SK-N-SH (cell line): ENCODE measurements at regions not wholly inside any gene's neighbourhood (a gene's known extent, or its start where the extent isn't known, plus 50 kb on each side); places are given as distances from the start of the nearest gene placed in this dataset.

ENCODE experiments used
- CTCF ChIA-PET: fragments of 300-600, 350-600 bp; formaldehyde crosslinking; extraction: SDS; loops from one replicate; lab custom pipeline; 2021; lab: Yijun Ruan, JAX
- POLR2A ChIA-PET: fragments of 350-600 bp; sonication (Branson Sonifier 250); formaldehyde crosslinking; extraction: SDS; loops from one replicate; lab custom pipeline; 2020; ENCODE audit warnings: antibody characterized with exemption, inconsistent platforms; lab: Yijun Ruan, JAX
- DNase-seq: peaks from one replicate; pipeline ENCODE4 v3.0.0; 2012
- H2AFZ ChIP-seq: fragments of 200-600 bp; sonication (generic); 2 replicates; pipeline ENCODE4 v1.8.1; 2016; ENCODE audit warnings: antibody characterized with exemption, mild to moderate bottlenecking, low read depth
- H3F3A ChIP-seq: fragments of 200-600 bp; sonication (generic); replicated peaks from 2 replicates; pipeline ENCODE3; 2016; ENCODE audit warnings: antibody characterized with exemption, mild to moderate bottlenecking; ENCODE audit not compliant: insufficient read depth
- H3K27ac ChIP-seq, 2 experiments: fragments of 200-500 bp in 1 of 2; fragments of 200-600 bp in 1 of 2; sonication (Bioruptor generic) in 1 of 2; sonication (generic), shearing (Covaris generic) in 1 of 2; 2 replicates each; pipeline versions ENCODE4 v1.5.1 to v1.6.1; 2014 to 2016; ENCODE audit warnings: low read depth in 2 of 2, inconsistent platforms in 1 of 2, low read length in 1 of 2, mild to moderate bottlenecking in 1 of 2, mixed read lengths in 1 of 2
- H3K27me3 ChIP-seq: fragments of 200-600 bp; sonication (generic), shearing (Covaris generic); 2 replicates; pipeline ENCODE4 v1.6.1; 2016; ENCODE audit warnings: mixed run types; ENCODE audit not compliant: insufficient read depth
- H3K36me3 ChIP-seq, 2 experiments: fragments of 200-500 bp in 1 of 2; fragments of 200-600 bp in 1 of 2; sonication (Bioruptor generic) in 1 of 2; sonication (generic) in 1 of 2; replicated peaks in 1 of 2; 2 replicates each; pipeline versions ENCODE3 to v1.5.1; 2014 to 2016; ENCODE audit warnings: low read length in 1 of 2, mild to moderate bottlenecking in 1 of 2; ENCODE audit not compliant: insufficient read depth in 2 of 2, control insufficient read depth in 1 of 2
- H3K4me1 ChIP-seq, 2 experiments: fragments of 200-500 bp in 1 of 2; fragments of 200-600 bp in 1 of 2; sonication (Bioruptor generic) in 1 of 2; sonication (generic), shearing (Covaris generic) in 1 of 2; 2 replicates each; pipeline versions ENCODE4 v1.5.1 to v1.6.1; 2014 to 2016; ENCODE audit warnings: low read depth in 1 of 2, low read length in 1 of 2, mixed run types in 1 of 2; ENCODE audit not compliant: insufficient read depth in 2 of 2, control insufficient read depth in 1 of 2
- H3K4me2 ChIP-seq: fragments of 200-600 bp; sonication (generic), shearing (Covaris generic); 2 replicates; pipeline ENCODE4 v1.6.1; 2017; ENCODE audit warnings: mixed run types
- H3K4me3 ChIP-seq, 2 experiments: fragments of 200-500 bp in 1 of 2; fragments of 200-600 bp in 1 of 2; sonication (Bioruptor generic) in 1 of 2; sonication (generic), shearing (Covaris generic) in 1 of 2; 2 replicates each; pipeline versions ENCODE4 v1.5.1 to v1.8.1; 2014 to 2016; ENCODE audit warnings: low read depth in 2 of 2, inconsistent platforms in 1 of 2, low read length in 1 of 2, mild to moderate bottlenecking in 1 of 2, mixed read lengths in 1 of 2, moderate library complexity in 1 of 2
- H3K79me2 ChIP-seq: fragments of 200-600 bp; sonication (generic); 2 replicates; pipeline ENCODE4 v1.8.1; 2017; ENCODE audit warnings: mild to moderate bottlenecking; ENCODE audit not compliant: insufficient read depth
- H3K9ac ChIP-seq: fragments of 200-600 bp; sonication (generic); 2 replicates; pipeline ENCODE4 v1.6.1; 2017; ENCODE audit warnings: mixed run types
- H3K9me2 ChIP-seq: fragments of 200-600 bp; sonication (generic); 2 replicates; pipeline ENCODE4 v1.6.1; 2017; ENCODE audit warnings: mixed run types
- H3K9me3 ChIP-seq: fragments of 200-600 bp; sonication (generic); 2 replicates; pipeline ENCODE4 v1.6.1; 2017; ENCODE audit warnings: mixed run types, mild to moderate bottlenecking, moderate library complexity
- H4K20me1 ChIP-seq: fragments of 200-600 bp; sonication (generic); 2 replicates; pipeline ENCODE4 v1.6.1; 2017; ENCODE audit warnings: mild to moderate bottlenecking, mixed run types; ENCODE audit not compliant: insufficient read depth
- ELF1 ChIP-seq: IDR thresholded peaks from 2 replicates; pipeline ENCODE4 v1.4.0; 2012
- GATA2 ChIP-seq: sonication (generic); formaldehyde crosslinking; IDR thresholded peaks from 2 replicates; pipeline ENCODE4 v1.5.0; 2020; ENCODE audit warnings: mild to moderate bottlenecking, missing genetic modification reagents
- SIN3A ChIP-seq: IDR thresholded peaks from 2 replicates; pipeline ENCODE4 v1.6.1; 2012; ENCODE audit warnings: low read depth, mild to moderate bottlenecking, low read length, moderate library complexity, borderline replicate concordance
- SMC3 ChIP-seq: IDR thresholded peaks from 2 replicates; pipeline ENCODE4 v1.6.1; 2012; ENCODE audit warnings: low read depth, low read length, improper control_type of control experiment
- TCF12 ChIP-seq: IDR thresholded peaks from 2 replicates; pipeline ENCODE4 v1.4.0; 2012
- USF2 ChIP-seq: fragments of 150-350 bp; IDR thresholded peaks from 2 replicates; pipeline ENCODE4 v1.6.1; 2017; ENCODE audit warnings: antibody characterized with exemption, low read length, low read depth, borderline replicate concordance
- YY1 ChIP-seq: IDR thresholded peaks from 2 replicates; pipeline ENCODE4 v1.4.0; 2012; ENCODE audit warnings: low read depth, mild to moderate bottlenecking
- WGBS: methylation state at CpG from one replicate; pipeline ENCODE4 v1.1.6; 2017; ENCODE audit warnings: low lambda C conversion rate; 5-methylcytosine and 5-hydroxymethylcytosine counted together
- TF ChIP-seq, protein P1 (sequence below): IDR thresholded peaks from 2 replicates; pipeline ENCODE4 v1.4.0; 2012; ENCODE audit warnings: low read depth, borderline replicate concordance
- TF ChIP-seq, protein P2 (sequence below): IDR thresholded peaks from 2 replicates; pipeline ENCODE4; 2012
- TF ChIP-seq, protein P3 (sequence below): fragments of 200-600 bp; sonication (generic); IDR thresholded peaks from 2 replicates; pipeline ENCODE4 v1.6.1; 2017; ENCODE audit warnings: antibody characterized with exemption, mild to moderate bottlenecking, moderate library complexity

DNA sequence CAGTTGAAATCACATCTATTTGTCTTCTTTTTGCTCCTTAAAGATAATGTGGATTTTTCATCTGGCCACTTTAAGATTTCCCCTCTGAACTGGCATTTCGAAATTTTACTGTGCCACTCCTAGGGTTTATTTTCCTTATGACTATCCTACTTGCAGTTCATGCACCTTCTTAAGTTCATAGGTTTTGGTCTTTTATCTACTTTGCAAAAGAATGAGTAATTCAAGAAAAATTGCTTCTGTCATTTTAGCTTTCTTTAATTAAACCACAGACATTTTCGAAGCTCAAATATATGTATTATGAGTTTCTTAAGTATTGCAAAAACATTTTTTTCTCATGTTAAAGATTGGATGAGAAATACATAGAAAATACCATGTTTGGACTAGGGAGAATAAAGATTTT, 1244.8 kb upstream of the TMPRSS15 start (continued):
- TF ChIP-seq, protein P1, sequence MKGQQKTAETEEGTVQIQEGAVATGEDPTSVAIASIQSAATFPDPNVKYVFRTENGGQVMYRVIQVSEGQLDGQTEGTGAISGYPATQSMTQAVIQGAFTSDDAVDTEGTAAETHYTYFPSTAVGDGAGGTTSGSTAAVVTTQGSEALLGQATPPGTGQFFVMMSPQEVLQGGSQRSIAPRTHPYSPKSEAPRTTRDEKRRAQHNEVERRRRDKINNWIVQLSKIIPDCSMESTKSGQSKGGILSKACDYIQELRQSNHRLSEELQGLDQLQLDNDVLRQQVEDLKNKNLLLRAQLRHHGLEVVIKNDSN, result no peak
- no peak for TF ChIP-seq SIN3A
- TF ChIP-seq ELF1, result no peak

DNA sequence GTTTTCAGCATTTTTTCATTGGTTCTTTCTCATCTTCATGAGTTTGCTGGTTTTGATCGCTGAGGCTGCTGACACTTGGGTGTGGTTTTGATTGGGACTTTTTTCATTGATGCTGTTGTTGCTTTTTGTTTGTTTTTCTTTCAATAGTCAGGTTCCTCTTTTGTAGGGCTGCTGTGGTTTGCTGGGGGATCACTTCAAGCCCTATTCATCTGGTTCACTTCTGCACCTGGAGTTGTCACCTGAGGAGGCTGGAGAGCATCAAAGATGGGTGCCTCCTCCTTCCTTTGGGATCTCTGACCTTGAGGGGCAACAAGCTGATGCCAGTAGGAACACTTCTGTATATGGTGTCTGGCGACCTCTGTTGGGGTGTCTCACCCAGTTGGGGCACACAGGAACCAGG, 1279.9 kb upstream of the TMPRSS15 start:
- Histone ChIP-seq H2AFZ (no peak overlapping the region), H4K20me1 (no peaks in the 10 kb centered on the region), H3K9me2 (no peaks in the 10 kb centered on the region), H3K4me2 (no peak overlapping the region), H3F3A (no peaks in the 10 kb centered on the region), H3K9me3 (peaks cover 4% of the 10 kb centered on the region; the same call in 1 of the 2 replicates), H3K79me2 (no peaks in the 10 kb centered on the region), H3K4me3 (no peak overlapping the region), H3K9ac (no peak overlapping the region), H3K27ac (no peak overlapping the region), H3K27me3 (no peaks in the 10 kb centered on the region), H3K4me1 (no peaks in the 10 kb centered on the region), H3K36me3 (no peaks in the 10 kb centered on the region)
- DNase-seq, result no peak
- no peak for TF ChIP-seq GATA2 (CRISPR knock-in tag)
- TF ChIP-seq SMC3, result no peak
- TF ChIP-seq YY1, result no peak
- no peak for TF ChIP-seq TCF12
- TF ChIP-seq, protein P2, sequence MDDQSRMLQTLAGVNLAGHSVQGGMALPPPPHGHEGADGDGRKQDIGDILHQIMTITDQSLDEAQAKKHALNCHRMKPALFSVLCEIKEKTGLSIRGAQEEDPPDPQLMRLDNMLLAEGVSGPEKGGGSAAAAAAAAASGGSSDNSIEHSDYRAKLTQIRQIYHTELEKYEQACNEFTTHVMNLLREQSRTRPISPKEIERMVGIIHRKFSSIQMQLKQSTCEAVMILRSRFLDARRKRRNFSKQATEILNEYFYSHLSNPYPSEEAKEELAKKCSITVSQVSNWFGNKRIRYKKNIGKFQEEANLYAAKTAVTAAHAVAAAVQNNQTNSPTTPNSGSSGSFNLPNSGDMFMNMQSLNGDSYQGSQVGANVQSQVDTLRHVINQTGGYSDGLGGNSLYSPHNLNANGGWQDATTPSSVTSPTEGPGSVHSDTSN, result no peak
- no peak for TF ChIP-seq USF2
- TF ChIP-seq, protein P3, sequence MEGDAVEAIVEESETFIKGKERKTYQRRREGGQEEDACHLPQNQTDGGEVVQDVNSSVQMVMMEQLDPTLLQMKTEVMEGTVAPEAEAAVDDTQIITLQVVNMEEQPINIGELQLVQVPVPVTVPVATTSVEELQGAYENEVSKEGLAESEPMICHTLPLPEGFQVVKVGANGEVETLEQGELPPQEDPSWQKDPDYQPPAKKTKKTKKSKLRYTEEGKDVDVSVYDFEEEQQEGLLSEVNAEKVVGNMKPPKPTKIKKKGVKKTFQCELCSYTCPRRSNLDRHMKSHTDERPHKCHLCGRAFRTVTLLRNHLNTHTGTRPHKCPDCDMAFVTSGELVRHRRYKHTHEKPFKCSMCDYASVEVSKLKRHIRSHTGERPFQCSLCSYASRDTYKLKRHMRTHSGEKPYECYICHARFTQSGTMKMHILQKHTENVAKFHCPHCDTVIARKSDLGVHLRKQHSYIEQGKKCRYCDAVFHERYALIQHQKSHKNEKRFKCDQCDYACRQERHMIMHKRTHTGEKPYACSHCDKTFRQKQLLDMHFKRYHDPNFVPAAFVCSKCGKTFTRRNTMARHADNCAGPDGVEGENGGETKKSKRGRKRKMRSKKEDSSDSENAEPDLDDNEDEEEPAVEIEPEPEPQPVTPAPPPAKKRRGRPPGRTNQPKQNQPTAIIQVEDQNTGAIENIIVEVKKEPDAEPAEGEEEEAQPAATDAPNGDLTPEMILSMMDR, result no peak
- POLR2A ChIA-PET, result no interaction called here
- WGBS, result 0% methylated on average over 2 of the region's 2 CpGs
- CTCF ChIA-PET, result no interaction called here

GRCh38 chr21:19684328-19684727, 1280.7 kb upstream of the TMPRSS15 start:
- no peaks in the 10 kb centered on the region for H3K4me1 ChIP-seq
- no peaks in the 10 kb centered on the region for H3K9me2 ChIP-seq
- ChIA-PET POLR2A (no interaction called here), CTCF (no interaction called here)
- TF ChIP-seq ELF1, result no peak
- no peak for TF ChIP-seq TCF12
- DNase-seq, result peak; percentile 0
- no peaks in the 10 kb centered on the region for H3K27me3 ChIP-seq
- H3F3A ChIP-seq, result no peaks in the 10 kb centered on the region
- peaks cover 4% of the 10 kb centered on the region; the same call in 1 of the 2 replicates for H3K9me3 ChIP-seq
- no peaks in the 10 kb centered on the region for H4K20me1 ChIP-seq
- H3K27ac ChIP-seq, result no peak overlapping the region
- no peak overlapping the region for H3K9ac ChIP-seq
- H3K36me3 ChIP-seq, result no peaks in the 10 kb centered on the region
- H3K79me2 ChIP-seq, result no peaks in the 10 kb centered on the region
- 0% methylated on average over 1 of the region's 4 CpGs for WGBS
- no peak overlapping the region for H2AFZ ChIP-seq
- no peak overlapping the region for H3K4me2 ChIP-seq
- no peak overlapping the region for H3K4me3 ChIP-seq
